HuH-7 (cell line): ENCODE measurements at regions not wholly inside any gene's neighbourhood (a gene's known extent, or its start where the extent isn't known, plus 50 kb on each side); places are given as distances from the start of the nearest gene placed in this dataset.
"Not testable (repeated sequence)": the region's sequence is repeated elsewhere in the genome, so short reads cannot be mapped to it uniquely, and the experiment has no call there.

ENCODE experiments used
- DNase-seq: peaks from one replicate; pipeline ENCODE4 v3.0.0; 2011; ENCODE audit warnings: low spot score

DNA sequence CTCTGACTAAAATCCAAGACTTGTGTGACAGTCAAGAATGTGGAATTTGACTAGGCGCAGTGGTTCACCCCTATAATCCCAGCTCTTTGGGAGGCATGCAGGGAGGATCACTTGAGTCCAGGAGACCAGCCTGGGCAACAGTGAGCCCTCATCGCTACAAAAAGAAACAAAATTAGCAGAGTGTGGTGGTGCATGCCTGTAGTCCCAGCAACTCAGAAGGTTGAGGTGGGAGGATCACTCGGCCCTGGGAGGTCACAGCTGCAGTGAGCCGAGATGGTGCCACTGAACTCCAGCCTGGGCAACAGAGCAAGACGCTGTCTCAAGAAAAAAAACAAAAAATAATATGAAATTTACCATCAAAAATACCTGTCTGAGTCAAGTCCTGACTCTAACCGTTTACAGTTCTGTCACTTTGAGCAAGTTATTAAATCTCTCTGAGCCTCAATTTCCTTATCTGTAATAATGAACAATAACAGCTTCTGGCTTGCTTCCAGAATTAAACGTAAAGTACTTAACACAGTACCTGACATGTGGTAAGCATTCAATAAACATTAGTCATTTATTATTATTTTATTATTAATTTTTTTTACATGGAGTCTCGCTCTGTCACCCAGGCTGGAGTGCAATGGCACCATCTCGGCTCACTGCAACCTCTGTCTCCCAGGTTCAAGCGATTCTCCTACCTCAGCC, 204.6 kb upstream of the TSC22D1 start:
- DNase-seq = no peak

DNA sequence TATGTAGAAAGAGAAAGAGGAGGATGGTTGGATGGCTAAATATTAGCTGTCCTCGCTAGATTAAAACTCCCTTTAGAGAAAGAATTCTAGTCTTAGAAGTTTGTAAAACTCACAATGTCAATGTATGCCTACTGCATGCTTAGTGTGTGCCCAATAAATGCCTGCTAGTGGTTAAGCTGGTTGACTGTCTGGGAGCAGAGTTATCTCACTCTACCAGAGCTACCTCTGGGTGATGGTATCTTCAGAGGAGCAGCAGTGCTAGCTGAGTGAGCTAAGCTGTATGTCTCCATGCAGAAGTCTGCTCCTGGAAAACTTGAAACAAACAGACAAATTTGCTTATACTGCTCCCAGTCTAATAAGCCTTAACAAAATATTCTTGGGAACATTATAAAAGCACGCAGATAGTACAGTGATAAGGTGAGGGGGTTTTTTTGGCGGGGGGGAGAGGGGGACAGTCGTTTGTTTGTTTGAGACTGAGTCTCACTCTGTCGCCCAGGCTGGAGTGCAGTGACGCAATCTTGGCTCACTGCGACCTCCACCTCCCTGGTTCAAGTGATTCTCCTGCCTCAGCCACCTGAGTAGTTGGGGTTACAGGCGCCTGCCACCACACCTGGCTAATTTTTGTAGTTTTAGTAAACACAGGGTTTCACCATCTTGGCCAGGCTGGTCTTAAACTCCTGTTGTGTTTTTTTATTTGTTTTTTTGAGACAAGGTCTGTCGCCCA, 202.8 kb upstream of the TSC22D1 start:
- DNase-seq = no peak

DNA sequence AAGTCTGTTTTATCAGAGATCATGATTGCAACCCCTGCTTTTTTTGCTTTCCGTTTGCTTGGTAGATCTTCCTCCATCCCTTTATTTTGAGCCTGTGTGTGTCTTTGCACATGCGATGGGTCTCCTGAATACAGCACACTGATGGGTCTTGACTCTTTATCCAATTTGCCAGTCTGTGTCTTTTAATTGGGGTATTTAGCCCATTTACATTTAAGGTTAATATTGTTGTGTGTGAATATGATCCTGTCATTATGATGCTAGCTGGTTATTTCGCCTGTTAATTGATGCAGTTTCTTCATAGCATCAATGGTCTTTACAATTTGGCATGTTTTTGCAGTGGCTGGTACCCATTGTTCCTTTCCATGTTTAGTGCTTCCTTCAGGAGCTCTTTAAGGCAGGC, 199.2 kb upstream of the TSC22D1 start:
- not testable (repeated sequence) for DNase-seq

DNA sequence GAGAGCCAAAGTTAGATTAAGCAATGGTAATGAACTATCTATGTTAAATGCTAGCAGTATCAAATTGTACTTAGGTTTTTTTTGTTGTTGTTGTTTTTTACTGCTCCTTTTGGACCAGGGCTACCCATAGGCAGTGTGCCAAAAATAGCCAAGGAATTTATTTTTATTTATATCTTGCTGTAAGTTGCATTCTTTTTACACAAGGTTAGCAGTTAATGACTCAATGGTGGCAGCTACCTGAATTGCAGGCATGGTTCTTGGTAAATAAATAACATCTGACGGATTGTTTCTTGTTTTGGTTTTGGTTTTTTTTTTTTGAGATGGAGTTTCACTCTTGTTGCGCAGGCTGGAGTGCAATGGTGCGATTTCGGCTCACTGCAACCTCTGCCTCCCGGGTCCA, 194.8 kb upstream of the TSC22D1 start:
- DNase-seq = no peak

DNA sequence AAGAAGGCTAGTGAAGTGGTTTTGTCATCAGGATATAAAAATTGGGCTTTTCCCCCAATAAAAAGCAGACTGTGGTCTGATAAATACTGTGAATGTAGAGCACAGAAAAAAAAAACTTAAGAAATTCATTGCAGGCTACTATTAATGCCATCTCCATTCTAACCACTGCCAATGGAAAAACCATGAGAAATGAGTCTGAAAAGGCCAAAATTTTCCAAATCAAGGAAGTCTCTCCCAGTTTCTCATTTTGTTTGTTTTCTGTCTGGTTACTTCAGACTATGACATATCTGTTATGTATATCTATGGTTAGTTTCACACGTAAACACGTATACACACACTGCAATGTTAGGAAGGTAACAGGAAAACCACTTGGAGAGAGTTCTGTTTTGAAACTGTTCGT, 193.6 kb upstream of the TSC22D1 start:
- no peak for DNase-seq

DNA sequence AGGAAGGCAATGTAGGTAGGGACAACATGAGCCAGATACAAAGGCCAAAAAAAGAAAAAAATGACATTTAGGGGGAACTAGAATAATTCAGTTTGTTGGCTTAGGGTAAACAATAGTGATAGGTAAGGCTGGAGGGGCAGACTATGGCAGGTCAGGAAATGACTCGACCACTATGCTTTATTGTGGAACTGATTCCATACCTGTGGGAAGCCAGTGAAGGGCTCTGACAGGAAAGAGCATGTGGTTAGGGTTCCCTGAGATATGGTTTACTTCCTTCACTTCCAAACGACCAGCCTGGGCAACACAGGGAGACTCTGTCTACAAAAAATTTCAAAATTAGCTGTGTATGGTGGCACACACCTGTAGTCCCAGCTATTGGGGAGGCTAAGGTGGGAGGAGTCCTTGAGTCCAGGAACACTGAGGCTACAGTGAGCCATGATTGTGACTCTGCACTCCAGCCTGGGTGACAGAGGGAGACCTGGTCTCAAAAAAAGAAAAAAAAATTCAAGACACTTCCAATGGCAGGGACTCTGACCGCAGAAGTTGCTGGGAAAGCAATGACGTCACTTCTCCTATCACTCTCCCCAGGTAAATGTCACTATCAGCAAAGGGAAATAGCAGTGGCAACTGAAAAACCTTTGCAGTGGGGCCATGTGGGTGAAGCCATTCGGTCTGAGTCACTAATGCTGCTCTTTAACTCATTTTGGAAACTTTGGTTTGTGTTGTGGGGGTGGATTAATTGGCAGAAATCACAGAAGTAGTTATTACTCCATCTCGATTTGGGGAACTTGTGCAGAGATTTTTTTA, 192.8 kb upstream of the TSC22D1 start:
- no peak for DNase-seq

DNA sequence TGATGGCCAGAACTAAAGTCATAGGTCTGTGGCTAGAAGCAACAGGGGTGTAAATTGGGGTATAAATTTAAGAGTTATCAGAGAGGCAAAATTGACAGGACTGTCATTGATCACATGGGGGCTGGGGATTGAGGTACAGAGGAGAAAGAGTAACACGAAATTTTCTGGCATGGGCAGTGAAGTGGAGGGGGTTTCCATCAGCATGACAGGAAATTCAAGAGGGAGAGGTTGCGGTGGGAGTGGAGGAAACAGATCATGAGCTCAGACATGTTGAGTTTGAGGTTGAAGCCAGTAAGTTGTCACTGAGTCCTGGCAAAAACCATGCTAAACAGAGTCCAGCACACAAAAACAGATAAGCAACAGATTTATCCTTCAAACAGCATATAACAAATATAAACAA, 192.1 kb upstream of the TSC22D1 start:
- no peak for DNase-seq

DNA sequence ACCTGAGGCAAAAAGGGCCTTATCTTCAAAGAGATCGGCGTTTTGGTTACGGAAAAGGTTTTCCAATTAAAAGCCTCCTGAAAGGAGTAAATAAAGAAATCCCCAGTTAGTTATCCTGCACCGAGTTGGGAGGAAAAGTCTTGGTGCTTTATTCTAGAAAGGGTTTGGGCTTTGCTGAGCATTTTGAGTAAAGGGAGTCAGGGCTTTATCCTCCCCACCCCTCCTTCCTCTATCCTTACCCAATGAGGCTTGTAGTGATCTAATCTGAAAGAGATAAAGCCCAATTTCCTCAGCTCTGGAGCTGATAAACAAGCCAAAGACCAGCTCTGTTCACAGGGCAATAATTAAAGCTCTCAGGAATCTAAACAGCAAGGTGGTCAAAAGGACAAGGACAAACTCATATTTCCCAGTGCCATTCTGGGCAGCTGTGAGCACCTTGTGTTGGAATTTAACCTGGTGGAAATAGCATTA, 188.9 kb upstream of the TSC22D1 start:
- DNase-seq = no peak

DNA sequence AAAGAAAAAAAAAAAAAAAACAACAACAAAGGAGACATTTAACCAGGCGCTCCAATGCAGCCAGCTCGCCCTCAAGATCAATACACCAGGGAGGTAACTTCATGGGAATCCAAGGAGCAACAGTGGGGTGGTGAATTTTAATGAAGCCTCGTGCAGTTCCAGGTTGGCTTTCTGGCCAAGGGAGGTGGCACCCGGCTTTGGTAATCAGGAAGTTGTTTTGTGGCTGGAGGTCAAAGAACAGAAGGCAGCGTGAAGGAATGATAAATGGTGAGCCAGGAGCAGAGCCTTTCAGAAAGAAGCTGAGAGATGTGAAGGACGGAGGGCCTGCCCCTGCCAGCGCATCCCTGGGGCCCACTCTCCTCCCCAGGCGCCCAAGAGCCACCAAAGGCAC, 188.2 kb upstream of the TSC22D1 start:
- no peak for DNase-seq

DNA sequence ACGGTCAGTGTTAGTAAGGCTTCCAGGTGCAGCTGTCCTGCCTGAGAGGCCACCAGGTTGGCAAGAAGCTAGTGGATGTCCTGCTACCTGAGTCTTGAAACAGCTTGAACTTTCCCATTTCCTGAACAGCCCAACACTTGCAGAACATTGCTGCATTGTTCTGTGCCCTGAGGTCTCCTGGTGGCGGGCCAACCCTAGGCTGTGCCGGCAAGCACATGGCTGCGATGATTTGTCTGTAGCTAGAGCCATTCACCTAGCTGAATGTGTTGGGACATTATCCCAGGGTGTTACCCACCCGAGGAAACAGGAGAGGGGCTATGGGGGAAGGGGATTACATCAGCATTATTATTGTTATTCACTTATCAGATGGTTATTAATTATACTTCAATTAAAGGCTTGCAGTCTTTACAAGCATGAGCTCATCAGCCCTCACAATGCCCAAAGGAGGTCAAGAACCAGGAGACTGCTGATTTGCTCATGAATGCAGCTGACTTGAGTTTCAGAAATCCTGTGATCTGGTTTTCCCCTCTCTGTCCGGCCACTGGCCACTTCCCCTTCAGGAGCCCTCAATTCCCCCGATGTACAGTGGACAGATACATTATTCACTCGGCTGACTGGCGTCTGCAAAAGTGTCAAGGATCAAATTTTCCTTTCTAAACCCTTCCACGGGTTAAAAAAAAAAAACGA, 187.6 kb upstream of the TSC22D1 start:
- DNase-seq = no peak

DNA sequence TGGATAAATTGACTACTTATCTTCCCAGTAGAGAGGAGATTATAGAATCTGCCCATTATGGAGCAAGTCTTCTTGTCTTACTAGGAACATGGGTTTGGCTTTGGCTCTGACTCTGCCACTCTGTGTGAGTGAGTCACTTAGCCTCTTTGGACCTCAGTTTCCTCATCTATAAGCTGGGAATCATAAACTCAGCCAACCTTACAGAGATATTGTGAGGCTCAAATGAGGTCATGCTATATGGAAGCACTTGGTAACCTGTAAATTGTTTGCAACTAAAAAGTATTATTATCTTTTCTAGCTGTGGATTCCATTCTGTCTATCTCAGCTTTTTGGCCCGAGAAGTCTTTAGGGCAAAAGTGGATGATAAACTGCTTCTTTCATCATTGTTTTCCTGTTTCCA, 186.8 kb upstream of the TSC22D1 start:
- DNase-seq = no peak

DNA sequence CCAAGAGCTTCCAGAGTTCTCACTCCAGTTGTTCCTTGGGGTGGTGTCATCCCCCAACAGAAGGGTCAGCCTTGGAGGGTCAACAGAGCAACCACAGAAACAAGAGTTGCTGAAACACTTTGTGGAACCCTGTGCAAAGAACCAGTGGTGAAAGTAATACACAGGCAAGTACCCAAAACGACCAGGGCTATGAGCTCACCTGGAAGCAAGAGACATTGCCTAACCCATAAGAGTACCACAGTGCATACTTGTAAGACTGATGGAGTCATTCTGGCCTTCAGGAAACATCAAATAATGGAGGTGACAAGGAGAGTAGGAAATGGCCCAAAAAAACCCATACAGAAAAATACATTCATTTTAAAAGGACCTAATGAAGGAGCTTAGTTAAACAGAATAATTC, 184.3 kb upstream of the TSC22D1 start:
- DNase-seq = no peak

DNA sequence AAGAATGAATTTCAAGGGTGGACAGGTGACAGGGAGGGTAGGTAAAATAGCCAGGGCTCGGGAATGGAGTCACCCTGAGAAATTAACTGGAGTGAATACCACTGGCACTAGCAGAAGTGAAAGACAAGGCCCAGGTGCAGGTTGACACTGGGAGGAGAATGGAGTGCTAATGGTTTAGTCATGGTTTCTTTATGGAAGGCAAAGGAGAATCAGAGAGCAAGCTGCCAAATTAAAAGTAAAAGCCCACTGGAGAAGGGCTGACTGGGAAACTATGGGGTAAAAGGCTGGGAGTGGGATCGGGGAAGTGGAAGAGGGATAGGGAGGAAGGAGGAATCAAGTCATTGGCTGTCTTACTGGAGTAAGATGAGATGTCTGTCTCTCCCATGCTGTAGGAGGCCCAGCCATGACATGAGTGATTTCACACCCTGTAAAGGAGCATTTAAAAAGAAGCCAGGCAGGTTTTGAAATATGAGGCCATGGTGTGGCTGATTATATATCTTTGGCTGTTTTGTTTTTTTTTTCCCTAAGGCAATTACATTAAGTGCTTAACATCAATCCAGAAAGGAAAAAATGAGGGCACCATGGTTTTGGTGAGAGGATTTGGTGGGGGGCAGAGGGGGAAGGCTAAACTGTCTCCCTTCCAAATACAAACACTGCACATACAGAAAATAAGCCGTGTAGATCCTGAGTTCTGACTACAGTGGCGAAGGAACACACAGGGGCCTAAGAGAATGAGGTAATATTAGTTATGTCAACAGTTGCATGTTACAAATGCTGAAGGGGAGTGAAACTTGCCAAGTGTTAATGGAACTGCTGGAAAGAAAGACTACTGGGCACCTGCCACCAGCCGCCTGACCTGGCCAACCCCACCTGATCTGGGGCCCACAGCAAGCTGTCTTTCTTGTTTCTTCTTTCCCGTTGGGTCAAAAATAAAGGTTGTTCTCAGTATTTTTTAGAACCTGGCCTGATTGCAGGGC, 183.5 kb upstream of the TSC22D1 start:
- no peak for DNase-seq

DNA sequence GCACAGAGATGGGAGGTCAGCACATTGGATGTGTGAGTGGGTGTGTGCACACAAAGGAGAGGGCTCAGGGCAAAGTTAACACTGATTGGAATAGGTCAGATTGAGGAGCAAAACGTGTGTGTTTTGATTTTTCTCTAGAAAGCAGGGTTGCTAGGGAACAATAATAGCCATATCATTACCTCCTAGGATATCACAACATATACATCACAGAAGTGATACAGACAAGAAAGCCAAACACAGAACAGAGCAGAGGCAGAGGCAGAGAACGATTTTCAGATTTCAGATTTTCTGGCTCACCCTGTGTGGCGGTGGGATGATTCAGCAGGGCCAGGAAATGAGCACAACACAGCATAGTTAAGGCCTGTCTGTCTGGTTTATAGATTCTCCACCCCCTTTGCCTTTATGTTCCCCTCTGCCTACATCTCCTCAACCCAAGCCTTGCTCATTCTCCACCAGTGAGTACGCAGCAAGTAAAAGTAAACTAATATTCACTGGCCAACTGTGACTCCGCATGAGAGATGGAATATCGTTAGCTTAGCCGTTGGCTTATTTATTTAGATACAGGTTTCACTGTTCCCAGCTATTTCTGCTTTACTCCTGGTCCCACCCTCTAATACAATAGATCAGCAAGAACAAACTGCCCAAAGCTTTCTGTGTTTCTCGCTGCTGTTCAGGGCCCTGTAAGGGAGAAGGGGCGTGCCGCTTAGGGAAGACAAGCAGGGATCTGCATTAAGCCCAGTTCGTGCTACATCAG, 182.7 kb upstream of the TSC22D1 start:
- DNase-seq = no peak

DNA sequence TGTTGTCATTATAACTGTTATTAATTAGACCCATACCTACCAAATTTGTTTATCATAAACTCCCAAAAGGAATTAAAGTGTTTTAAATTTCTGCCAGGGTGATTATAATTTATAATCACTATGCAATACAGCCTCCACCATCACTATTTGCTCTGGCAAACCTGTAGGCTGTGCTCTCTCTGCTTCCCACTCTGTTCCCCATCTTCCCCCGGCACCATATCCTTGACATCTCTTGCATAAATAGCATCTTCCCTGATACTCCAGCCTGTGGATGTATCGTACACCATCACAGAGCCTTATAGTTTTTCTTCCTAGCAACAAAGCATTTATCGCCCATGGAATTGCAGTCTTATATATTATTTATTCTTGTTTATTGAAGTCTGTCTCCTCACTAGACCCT, 181.5 kb upstream of the TSC22D1 start:
- no peak for DNase-seq

DNA sequence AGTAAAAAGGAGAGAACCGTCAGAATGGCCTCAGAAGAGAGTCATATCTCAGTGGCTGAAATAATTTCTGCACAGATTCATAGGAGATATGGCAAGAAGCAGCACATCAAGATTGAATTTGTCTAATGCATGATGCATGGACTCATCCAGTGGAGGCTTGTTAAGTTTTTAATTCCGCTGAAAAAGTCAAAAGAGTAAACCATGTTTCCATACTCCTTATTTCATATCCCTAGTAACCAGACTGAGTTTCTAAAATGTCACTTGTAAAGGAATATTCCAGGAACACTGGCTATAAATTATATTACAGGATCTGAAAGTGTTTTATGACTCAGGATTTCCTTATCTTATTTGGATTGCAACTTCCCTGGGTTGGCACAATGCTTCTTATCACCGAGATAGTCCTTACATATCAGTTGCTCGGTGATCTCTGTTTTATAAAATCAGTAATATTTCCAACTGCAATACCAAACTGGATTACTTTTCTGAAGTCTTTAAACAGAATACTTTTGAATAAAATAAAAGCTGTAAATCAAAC, 180.2 kb upstream of the TSC22D1 start:
- no peak for DNase-seq

DNA sequence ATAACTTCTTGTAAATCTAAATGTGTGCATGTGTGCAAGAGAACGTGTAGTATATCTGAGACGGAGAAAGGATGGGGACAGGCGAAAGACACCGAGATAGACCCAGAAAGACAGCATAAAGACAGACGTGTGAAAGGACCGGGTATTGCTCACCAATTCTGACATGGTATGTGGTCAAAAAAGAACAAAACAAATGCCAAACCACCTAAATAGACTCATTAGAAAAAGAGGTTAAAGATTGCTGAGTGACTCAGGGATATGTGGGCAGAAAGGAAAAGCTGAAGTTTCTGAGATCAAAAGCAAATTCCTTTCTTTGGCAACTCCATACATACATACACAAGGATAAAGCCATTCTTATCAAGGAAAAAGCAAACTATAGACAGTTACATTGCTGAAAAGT, 179.7 kb upstream of the TSC22D1 start:
- DNase-seq = no peak

DNA sequence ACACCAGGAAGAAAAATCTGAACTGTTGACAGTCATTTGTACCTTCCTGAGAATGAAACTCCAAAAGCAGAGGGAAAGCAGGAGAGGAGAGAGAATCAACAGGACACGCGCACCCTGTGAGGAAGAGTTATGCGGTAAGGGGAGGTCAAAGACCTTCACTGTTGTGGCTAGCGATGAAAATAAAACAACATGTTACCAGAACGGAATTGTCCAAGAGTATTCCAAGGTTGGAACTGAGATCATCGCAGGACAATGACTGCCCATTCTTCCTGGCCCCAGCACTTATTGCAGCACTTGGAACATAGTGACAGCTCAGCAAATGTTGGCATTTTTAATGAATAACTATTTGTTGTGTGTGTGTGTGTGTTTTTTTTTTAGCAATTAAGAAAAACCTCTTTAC, 176.0 kb upstream of the TSC22D1 start:
- no peak for DNase-seq

DNA sequence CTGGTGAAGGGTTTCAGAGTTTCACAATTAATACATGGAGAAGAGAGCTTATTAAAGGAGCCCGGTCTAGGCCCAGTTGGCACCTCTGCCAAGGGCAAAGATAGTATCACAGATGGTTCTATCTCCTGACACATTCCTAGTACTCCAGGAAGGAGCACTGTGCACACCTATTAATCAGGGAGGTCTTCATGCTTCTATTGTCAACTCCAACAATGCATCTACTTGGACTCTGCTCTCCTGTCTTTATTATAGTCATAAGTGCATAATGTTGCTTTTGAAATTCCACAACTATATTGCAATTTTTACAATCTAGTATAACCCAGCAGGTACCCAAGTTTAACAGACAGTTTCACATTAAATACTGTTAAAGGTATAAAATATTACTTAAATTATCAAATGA, 174.5 kb upstream of the TSC22D1 start:
- no peak for DNase-seq

DNA sequence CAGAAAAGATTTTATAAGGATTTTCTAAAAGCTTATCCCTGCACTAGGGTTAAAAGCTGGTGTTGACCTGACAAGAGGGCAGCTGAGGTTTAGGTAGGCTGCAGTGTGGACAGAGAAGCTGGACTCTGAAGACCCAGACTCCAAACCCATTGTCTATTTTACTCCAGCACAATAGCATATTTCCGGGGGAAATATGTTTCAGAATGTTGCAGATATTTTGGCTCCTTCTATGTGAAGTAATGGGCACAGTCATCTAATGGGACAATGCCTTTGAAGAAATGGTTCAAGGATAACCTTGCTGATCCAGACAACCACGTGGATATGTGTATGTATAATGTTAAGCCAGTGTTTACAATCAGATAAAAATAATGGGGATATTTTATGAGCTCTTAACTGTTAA, 173.8 kb upstream of the TSC22D1 start:
- no peak for DNase-seq
